Kidney epithelial cell (primary cell): ENCODE measurements at regions not wholly inside any gene's neighbourhood (a gene's known extent, or its start where the extent isn't known, plus 50 kb on each side); places are given as distances from the start of the nearest gene placed in this dataset.

Source experiments
- DNase-seq: peaks from one replicate; pipeline ENCODE4 v3.0.0-alpha.2; 2010; ENCODE audit warnings: low read depth
- H3K27me3 ChIP-seq: 2 replicates; pipeline ENCODE4 v1.6.0; 2011; ENCODE audit warnings: low read length; ENCODE audit not compliant: control insufficient read depth, insufficient read depth
- H3K36me3 ChIP-seq: 2 replicates; pipeline ENCODE4 v1.5.1; 2011; ENCODE audit warnings: low read length; ENCODE audit not compliant: control insufficient read depth, insufficient read depth
- H3K4me3 ChIP-seq: 2 replicates; pipeline ENCODE4 v1.5.1; 2011; ENCODE audit warnings: low read depth, mild to moderate bottlenecking, control low read depth, low read length
- TF ChIP-seq, protein P1 (sequence below): IDR thresholded peaks from 2 replicates; pipeline ENCODE4 v1.5.1; 2011; ENCODE audit warnings: mild to moderate bottlenecking, moderate library complexity, low read length, control low read depth, inconsistent platforms; ENCODE audit not compliant: insufficient read depth, poor library complexity, severe bottlenecking

DNA sequence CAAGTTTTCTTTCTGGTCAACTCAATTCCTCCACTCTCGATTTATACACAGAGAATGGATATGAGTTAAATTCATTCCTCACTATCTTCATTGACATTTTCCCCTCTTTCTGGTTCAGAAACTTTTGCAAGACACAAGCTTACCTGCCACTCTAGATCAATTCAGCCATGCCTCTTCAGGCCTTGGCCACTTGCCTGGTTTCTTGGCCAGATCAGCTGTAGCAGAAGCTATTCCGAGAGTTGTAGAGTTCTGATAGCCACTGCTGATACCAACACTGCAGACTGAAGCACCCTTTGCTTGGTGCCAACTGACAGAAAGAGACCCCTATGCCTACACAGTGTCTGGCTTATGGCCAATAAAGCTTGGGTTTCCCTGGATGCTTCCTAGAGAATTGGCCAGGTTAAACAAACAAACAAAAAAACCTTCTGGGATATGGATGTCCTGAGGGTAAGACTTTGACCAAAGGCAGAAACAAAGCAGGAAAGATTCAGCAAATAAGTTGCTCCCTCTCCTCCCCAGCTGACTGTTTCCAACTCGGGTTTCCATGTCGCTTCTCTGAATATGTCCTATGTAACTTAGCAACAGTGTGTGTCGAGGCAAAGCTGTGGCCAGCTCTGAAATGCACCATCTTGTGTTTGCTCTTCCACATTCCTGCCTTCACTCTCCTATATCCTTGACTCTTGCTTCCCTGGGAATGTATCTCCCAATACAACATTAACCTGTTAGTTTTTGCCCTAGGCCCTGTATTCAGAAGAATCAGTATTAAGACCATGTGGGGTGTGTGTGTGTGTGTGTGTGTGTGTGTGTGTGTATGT is 521.6 kb downstream of the EPHA3 start:
- Histone ChIP-seq H3K4me3 (no peak overlapping the region), H3K27me3 (no peaks in the 10 kb centered on the region), H3K36me3 (no peaks in the 10 kb centered on the region)
- DNase-seq, result no peak
- TF ChIP-seq, protein P1, sequence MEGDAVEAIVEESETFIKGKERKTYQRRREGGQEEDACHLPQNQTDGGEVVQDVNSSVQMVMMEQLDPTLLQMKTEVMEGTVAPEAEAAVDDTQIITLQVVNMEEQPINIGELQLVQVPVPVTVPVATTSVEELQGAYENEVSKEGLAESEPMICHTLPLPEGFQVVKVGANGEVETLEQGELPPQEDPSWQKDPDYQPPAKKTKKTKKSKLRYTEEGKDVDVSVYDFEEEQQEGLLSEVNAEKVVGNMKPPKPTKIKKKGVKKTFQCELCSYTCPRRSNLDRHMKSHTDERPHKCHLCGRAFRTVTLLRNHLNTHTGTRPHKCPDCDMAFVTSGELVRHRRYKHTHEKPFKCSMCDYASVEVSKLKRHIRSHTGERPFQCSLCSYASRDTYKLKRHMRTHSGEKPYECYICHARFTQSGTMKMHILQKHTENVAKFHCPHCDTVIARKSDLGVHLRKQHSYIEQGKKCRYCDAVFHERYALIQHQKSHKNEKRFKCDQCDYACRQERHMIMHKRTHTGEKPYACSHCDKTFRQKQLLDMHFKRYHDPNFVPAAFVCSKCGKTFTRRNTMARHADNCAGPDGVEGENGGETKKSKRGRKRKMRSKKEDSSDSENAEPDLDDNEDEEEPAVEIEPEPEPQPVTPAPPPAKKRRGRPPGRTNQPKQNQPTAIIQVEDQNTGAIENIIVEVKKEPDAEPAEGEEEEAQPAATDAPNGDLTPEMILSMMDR, result no peak

GRCh38 chr3:89635137-89635536 is 527.7 kb downstream of the EPHA3 start:
- TF ChIP-seq, protein P1, result no peak
- H3K4me3 ChIP-seq, result no peak overlapping the region
- DNase-seq, result no peak
- H3K27me3 ChIP-seq, result no peaks in the 10 kb centered on the region
- H3K36me3 ChIP-seq, result no peaks in the 10 kb centered on the region

- H3K27me3 ChIP-seq, result no peaks in the 10 kb centered on the region
- no peak for DNase-seq
- TF ChIP-seq, protein P1, result no peak
- H3K4me3 ChIP-seq, result no peak overlapping the region
- H3K36me3 ChIP-seq, result no peaks in the 10 kb centered on the region
These were observed 537.3 kb downstream of the EPHA3 start for GRCh38 chr3:89644716-89645115.

DNA sequence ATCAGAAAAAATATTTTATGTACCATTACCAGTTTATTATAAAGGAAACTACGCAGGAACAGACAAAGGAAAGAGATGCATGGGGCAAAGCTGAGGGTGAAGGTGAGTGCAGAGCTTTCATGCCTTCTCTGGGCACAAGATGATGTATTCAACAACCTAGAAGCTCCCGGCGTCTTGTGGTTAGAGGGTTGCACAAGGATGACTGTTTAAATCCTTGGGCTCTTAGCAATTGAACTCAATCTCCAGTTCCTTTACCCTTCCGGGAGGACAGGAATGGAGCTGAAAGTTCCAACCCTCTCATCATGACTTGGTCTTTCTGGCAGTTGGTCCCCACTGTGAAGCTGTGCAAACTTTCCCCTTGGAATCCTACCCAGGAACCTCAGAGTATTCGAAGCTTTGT is 542.0 kb downstream of the EPHA3 start:
- TF ChIP-seq, protein P1, result no peak
- Histone ChIP-seq H3K4me3 (no peak overlapping the region), H3K27me3 (no peaks in the 10 kb centered on the region), H3K36me3 (no peaks in the 10 kb centered on the region)
- no peak for DNase-seq

DNA sequence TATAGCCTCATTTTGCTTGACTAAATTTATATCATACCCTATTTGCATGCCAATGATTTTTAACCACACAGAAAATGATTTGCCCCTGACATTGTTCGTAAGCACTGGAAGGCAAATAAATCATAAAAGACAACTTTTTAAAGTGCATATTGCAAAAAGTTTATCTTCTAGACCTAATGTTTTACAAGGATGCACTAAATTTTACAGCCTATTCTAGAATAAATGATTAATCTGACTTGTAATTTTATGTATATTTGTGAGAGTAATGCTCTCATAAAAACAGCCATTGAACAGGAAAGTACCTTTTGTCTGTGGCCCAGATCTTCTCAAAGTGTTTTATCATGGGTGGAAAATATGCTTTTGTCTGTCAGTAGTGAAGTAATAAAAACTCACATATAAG is 546.6 kb downstream of the EPHA3 start:
- TF ChIP-seq, protein P1, result no peak
- H3K4me3 ChIP-seq, result no peak overlapping the region
- H3K27me3 ChIP-seq, result no peaks in the 10 kb centered on the region
- DNase-seq, result no peak
- H3K36me3 ChIP-seq, result no peaks in the 10 kb centered on the region

- Histone ChIP-seq H3K27me3 (no peaks in the 10 kb centered on the region), H3K4me3 (no peak overlapping the region), H3K36me3 (no peaks in the 10 kb centered on the region)
- TF ChIP-seq, protein P1, result no peak
- no peak for DNase-seq
These were observed 549.0 kb downstream of the EPHA3 start for GRCh38 chr3:89656388-89656787.
